H9 (cell line): ENCODE measurements at regions not wholly inside any gene's neighbourhood (a gene's known extent, or its start where the extent isn't known, plus 50 kb on each side); places are given as distances from the start of the nearest gene placed in this dataset.

Experiments
- DNase-seq: peaks from one replicate; pipeline ENCODE4 v3.0.0-alpha.2; 2017
- H2AFZ ChIP-seq: one replicate; pipeline ENCODE4 v1.6.1; 2013; ENCODE audit warnings: mild to moderate bottlenecking, low read length, control low read depth, moderate library complexity
- H2AK5ac ChIP-seq: 2 replicates; pipeline ENCODE4 v1.6.1; 2013; ENCODE audit warnings: low read length, control low read depth, mixed read lengths; ENCODE audit not compliant: insufficient read length
- H2BK120ac ChIP-seq: one replicate; pipeline ENCODE4 v1.6.1; 2013; ENCODE audit warnings: low read depth, mild to moderate bottlenecking, low read length, control low read depth, inconsistent platforms; ENCODE audit not compliant: poor library complexity, severe bottlenecking
- H2BK12ac ChIP-seq: 2 replicates; pipeline ENCODE4 v1.6.1; 2013; ENCODE audit warnings: low read length, control low read depth, mixed read lengths, low read depth; ENCODE audit not compliant: insufficient read length
- H2BK15ac ChIP-seq: 2 replicates; pipeline ENCODE4 v1.6.1; 2013; ENCODE audit warnings: low read depth, low read length, control low read depth
- H2BK20ac ChIP-seq: one replicate; pipeline ENCODE4 v1.6.1; 2013; ENCODE audit warnings: low read depth, mild to moderate bottlenecking, low read length, control low read depth, inconsistent platforms; ENCODE audit not compliant: poor library complexity, severe bottlenecking
- H2BK5ac ChIP-seq: 2 replicates; pipeline ENCODE4 v1.6.1; 2013; ENCODE audit warnings: low read length, control low read depth, mixed read lengths; ENCODE audit not compliant: insufficient read length
- H3K14ac ChIP-seq: 2 replicates; pipeline ENCODE4 v1.6.1; 2013; ENCODE audit warnings: low read length, control low read depth; ENCODE audit not compliant: insufficient read depth
- H3K18ac ChIP-seq: 2 replicates; pipeline ENCODE4 v1.6.1; 2013; ENCODE audit warnings: low read depth, mild to moderate bottlenecking, mixed read lengths, low read length, control low read depth; ENCODE audit not compliant: insufficient read length
- H3K23ac ChIP-seq: 2 replicates; pipeline ENCODE4 v1.6.1; 2013; ENCODE audit warnings: low read length, control low read depth, mixed read lengths, low read depth; ENCODE audit not compliant: insufficient read length
- H3K23me2 ChIP-seq: 2 replicates; pipeline ENCODE4 v1.6.1; 2013; ENCODE audit warnings: low read depth, mild to moderate bottlenecking, mixed read lengths, low read length, control low read depth; ENCODE audit not compliant: insufficient read length, poor library complexity, severe bottlenecking
- H3K27ac ChIP-seq: 2 replicates; pipeline ENCODE4 v1.5.1; 2013; ENCODE audit warnings: low read length, control low read depth, mixed read lengths, low read depth; ENCODE audit not compliant: insufficient read length
- H3K27me3 ChIP-seq: 2 replicates; pipeline ENCODE4 v1.6.1; 2013; ENCODE audit warnings: low read length, control low read depth, inconsistent platforms; ENCODE audit not compliant: insufficient read depth
- H3K4ac ChIP-seq: 2 replicates; pipeline ENCODE4 v1.6.1; 2013; ENCODE audit warnings: low read depth, mild to moderate bottlenecking, control low read depth, inconsistent platforms, low read length, moderate library complexity
- H3K4me1 ChIP-seq: 2 replicates; pipeline ENCODE4 v1.6.1; 2013; ENCODE audit warnings: low read length, control low read depth, inconsistent platforms; ENCODE audit not compliant: insufficient read depth
- H3K4me2 ChIP-seq: 2 replicates; pipeline ENCODE4 v1.6.1; 2013; ENCODE audit warnings: low read length, control low read depth, mixed read lengths; ENCODE audit not compliant: insufficient read length, insufficient read depth
- H3K56ac ChIP-seq: 2 replicates; pipeline ENCODE4 v1.6.1; 2013; ENCODE audit warnings: low read depth, mild to moderate bottlenecking, mixed read lengths, low read length, control low read depth; ENCODE audit not compliant: insufficient read length
- H3K79me1 ChIP-seq: 2 replicates; pipeline ENCODE4 v1.6.1; 2013; ENCODE audit warnings: low read depth, mild to moderate bottlenecking, moderate library complexity, low read length, control low read depth, inconsistent platforms; ENCODE audit not compliant: insufficient read depth, poor library complexity, severe bottlenecking
- H3K79me2 ChIP-seq: 2 replicates; pipeline ENCODE4 v1.6.1; 2013; ENCODE audit warnings: low read length, control low read depth, inconsistent platforms; ENCODE audit not compliant: insufficient read depth
- H3K9ac ChIP-seq: 2 replicates; pipeline ENCODE4 v1.6.1; 2013; ENCODE audit warnings: low read length, control low read depth, mixed read lengths; ENCODE audit not compliant: insufficient read length; ENCODE audit errors: extremely low read depth
- H3K9me3 ChIP-seq: one replicate; pipeline ENCODE4 v1.6.1; 2013; ENCODE audit warnings: low read depth, low read length, inconsistent platforms; ENCODE audit not compliant: control insufficient read depth
- H3T11ph ChIP-seq: one replicate; pipeline ENCODE4 v1.6.1; 2013; ENCODE audit warnings: mild to moderate bottlenecking, low read length, control low read depth, inconsistent platforms
- H4K20me1 ChIP-seq: one replicate; pipeline ENCODE4 v1.6.1; 2013; ENCODE audit not compliant: control insufficient read depth, insufficient read length, insufficient read depth
- H4K5ac ChIP-seq: 2 replicates; pipeline ENCODE4 v1.6.1; 2013; ENCODE audit warnings: low read depth, mild to moderate bottlenecking, mixed read lengths, low read length, control low read depth; ENCODE audit not compliant: insufficient read length
- H4K8ac ChIP-seq: replicated peaks from 2 replicates; pipeline ENCODE4 v1.6.1; 2013; ENCODE audit warnings: low read length, control low read depth, mixed read lengths, low read depth; ENCODE audit not compliant: insufficient read length
- H4K91ac ChIP-seq: 2 replicates; pipeline ENCODE4 v1.6.1; 2013; ENCODE audit warnings: low read depth, mild to moderate bottlenecking, moderate library complexity, mixed read lengths, low read length, control low read depth; ENCODE audit not compliant: insufficient read length
- H3K27ac Mint-ChIP-seq, 3 experiments: 2 replicates in 2 of 3; 3 replicates in 1 of 3; pipeline ENCODE4 v1.8.0; 2020 to 2021; ENCODE audit warnings: mixed read lengths in 3 of 3, mild to moderate bottlenecking in 1 of 3, moderate library complexity in 1 of 3
- H3K27me3 Mint-ChIP-seq: 2 replicates; pipeline ENCODE4 v1.8.0; 2021; ENCODE audit warnings: low read depth, mild to moderate bottlenecking, moderate library complexity, mixed read lengths
- H3K36me3 Mint-ChIP-seq, 3 experiments: 2 replicates in 2 of 3; 3 replicates in 1 of 3; pipeline ENCODE4 v1.8.0; 2020 to 2021; ENCODE audit warnings: low read depth in 3 of 3, mixed read lengths in 3 of 3; ENCODE audit not compliant: insufficient read depth in 1 of 3
- H3K4me1 Mint-ChIP-seq, 2 experiments: 2 replicates each; pipeline ENCODE4 v1.8.0; 2020; ENCODE audit warnings: mixed read lengths in 2 of 2
- H3K4me3 Mint-ChIP-seq, 2 experiments: 2 replicates in 1 of 2; 3 replicates in 1 of 2; pipeline ENCODE4 v1.8.0; 2020 to 2021; ENCODE audit warnings: mild to moderate bottlenecking in 2 of 2, mixed read lengths in 2 of 2, moderate library complexity in 1 of 2
- H3K9me3 Mint-ChIP-seq, 2 experiments: 2 replicates in 1 of 2; 3 replicates in 1 of 2; pipeline ENCODE4 v1.8.0; 2020; ENCODE audit warnings: mild to moderate bottlenecking in 2 of 2, mixed read lengths in 2 of 2, moderate library complexity in 1 of 2
- CTCF ChIP-seq: fragments of 200-600 bp; sonication (generic); conservative IDR thresholded peaks from 3 replicates; pipeline ENCODE4 v1.8.0; 2021; ENCODE audit warnings: antibody characterized with exemption, mild to moderate bottlenecking
- WGBS: extraction: QIAGEN DNeasy Blood & Tissue Kit; methylation state at CpG from one replicate; pipeline ENCODE4 v1.1.7; 2013; ENCODE audit warnings: missing lambda C conversion rate, low lambda C conversion rate, mixed read lengths; ENCODE audit not compliant: insufficient read length; ENCODE audit errors: extremely low coverage; 5-methylcytosine and 5-hydroxymethylcytosine counted together

GRCh38 chr9:25813478-25813877 is 135.2 kb upstream of the TUSC1 start:
- H4K20me1 ChIP-seq, result no peaks in the 10 kb centered on the region
- H3K79me1 ChIP-seq, result no peaks in the 10 kb centered on the region
- no peaks in the 10 kb centered on the region for H3K79me2 ChIP-seq
- H3K9me3 ChIP-seq, result no peaks in the 10 kb centered on the region
- TF ChIP-seq CTCF, result no peak
- H2AFZ ChIP-seq, result no peak overlapping the region
- Mint-ChIP-seq H3K9me3 (peaks cover 3 to 4% of the 10 kb centered on the region in 2 experiments; a peak in 4 of 5 replicates), H3K4me1 (no peaks in the 10 kb centered on the region), H3K36me3 (peaks cover 0 to 2% (median 0%) of the 10 kb centered on the region in 3 experiments; a peak in 1 of 7 replicates), H3K27me3 (no peaks in the 10 kb centered on the region), H3K27ac (no peak overlapping the region), H3K4me3 (no peak overlapping the region)
- H2BK12ac ChIP-seq, result no peak overlapping the region
- H4K91ac ChIP-seq, result no peak overlapping the region
- WGBS, result no CpG with 5 or more reads among the region's 2 CpGs
- H4K5ac ChIP-seq, result no peak overlapping the region
- H3K18ac ChIP-seq, result no peak overlapping the region
- H3K27me3 ChIP-seq, result no peaks in the 10 kb centered on the region
- H3K4ac ChIP-seq, result no peak overlapping the region
- no peak overlapping the region for H2BK120ac ChIP-seq
- no peaks in the 10 kb centered on the region for H3K23me2 ChIP-seq
- no peak for DNase-seq
- H3K27ac ChIP-seq, result no peak overlapping the region
- H2BK5ac ChIP-seq, result no peak overlapping the region
- H3T11ph ChIP-seq, result no peak overlapping the region
- H4K8ac ChIP-seq, result no peak overlapping the region
- no peak overlapping the region for H3K4me2 ChIP-seq
- no peak overlapping the region for H3K14ac ChIP-seq
- H3K4me1 ChIP-seq, result no peaks in the 10 kb centered on the region
- H3K23ac ChIP-seq, result no peak overlapping the region
- no peak overlapping the region for H2BK15ac ChIP-seq
- H2BK20ac ChIP-seq, result no peak overlapping the region
- H2AK5ac ChIP-seq, result no peak overlapping the region
- no peak overlapping the region for H3K56ac ChIP-seq
- no peak overlapping the region for H3K9ac ChIP-seq
